ENCODE measurements at regions not wholly inside any gene's neighbourhood (a gene's known extent, or its start where the extent isn't known, plus 50 kb on each side); places are given as distances from the start of the nearest gene placed in this dataset.

DNA sequence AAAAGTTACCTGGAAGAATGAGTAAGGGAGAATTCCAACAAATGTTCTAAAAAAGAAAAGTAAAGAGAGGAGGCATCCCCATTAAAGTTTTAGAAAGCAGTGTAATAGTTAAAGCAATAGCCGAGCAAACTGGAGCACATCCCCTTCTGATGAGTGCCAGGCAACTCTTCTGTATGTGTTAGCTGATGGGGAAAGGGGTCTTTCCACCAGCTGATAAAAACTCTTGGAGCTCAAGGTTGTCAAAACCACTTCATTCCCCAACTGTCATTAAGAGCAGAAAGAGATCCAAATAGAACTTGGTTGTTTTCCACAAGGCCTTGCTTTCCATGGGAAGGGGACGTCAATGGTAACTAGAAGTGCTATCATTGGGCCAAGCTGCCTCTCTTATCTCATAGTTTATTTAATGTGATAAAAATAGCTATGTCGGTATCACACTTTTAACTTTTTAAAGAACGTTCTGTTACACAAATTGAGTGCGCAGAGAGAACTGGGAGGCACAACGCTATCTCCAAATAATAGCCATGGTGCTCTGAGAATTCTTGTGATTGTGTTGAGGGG lies 116.9 kb downstream of the POLR2M start:
- DNase-seq, result no peak

GRCh38 chr15:57824186-57824585 lies 117.7 kb downstream of the POLR2M start:
- no peak for DNase-seq

DNA sequence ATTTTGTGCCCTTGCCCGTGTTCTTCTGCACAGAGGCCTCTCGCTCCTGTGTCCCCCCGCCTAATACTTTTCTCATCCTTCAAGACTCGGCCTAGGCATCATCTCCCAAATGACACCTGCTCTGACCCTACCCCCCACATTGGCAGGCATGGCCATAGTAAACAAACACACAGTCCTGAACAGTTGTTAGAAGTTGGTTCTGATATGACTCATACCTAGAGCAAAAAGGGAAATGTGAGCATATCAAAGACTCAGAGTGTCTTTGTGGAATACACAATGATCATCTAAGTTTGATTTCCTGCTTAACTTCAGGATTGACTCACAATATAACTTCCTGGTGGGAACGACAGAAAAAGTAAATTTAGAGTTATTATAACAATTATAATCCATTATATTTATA lies 120.5 kb downstream of the POLR2M start:
- DNase-seq, result no peak

- DNase-seq, result no peak
These were observed 121.5 kb downstream of the POLR2M start for GRCh38 chr15:57827971-57828370.

DNA sequence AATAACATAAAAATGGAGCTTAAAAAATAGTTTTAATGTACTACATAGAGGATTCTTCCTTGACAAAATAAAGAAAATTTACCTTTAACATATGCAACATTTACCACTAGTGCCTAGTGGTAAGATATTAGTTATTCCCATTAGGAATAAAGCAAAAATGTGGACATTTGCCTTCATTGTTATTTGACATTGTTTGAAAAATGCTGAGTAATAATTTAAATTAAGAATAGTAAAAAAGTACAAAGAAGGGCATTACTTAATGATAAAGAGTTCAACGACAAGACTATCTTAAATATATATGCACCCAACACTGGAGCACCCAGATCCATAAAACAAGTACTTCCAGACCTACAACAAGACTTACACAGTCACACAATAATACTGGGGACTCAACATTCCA lies 125.7 kb downstream of the POLR2M start:
- DNase-seq, result no peak

DNA sequence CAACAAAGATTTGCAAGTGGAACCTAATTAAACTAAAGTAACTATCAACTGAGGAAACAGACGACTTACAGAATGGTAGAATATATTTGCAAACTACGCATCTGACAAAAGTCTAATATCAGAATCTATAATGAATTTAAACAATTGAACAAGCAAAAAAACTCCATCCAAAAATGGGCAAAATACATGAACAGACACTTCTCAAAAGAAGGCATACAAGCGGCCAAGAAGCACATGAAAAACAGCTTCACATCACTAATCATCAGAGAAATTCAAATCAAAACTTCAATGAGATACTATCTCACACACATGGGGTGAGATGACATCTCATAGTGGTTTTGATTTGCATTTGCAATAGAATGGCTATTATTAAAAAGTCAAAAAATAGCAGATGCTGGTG lies 128.6 kb downstream of the POLR2M start:
- no peak for DNase-seq

GRCh38 chr15:57849317-57849716 lies 142.8 kb downstream of the POLR2M start:
- no peak for DNase-seq

- DNase-seq, result no peak
These were observed 148.0 kb downstream of the POLR2M start for GRCh38 chr15:57854531-57854930.

GRCh38 chr15:57857871-57858270 lies 151.4 kb downstream of the POLR2M start:
- no peak for DNase-seq

- no peak for DNase-seq
These were observed 152.7 kb downstream of the POLR2M start for GRCh38 chr15:57859130-57859685.

DNA sequence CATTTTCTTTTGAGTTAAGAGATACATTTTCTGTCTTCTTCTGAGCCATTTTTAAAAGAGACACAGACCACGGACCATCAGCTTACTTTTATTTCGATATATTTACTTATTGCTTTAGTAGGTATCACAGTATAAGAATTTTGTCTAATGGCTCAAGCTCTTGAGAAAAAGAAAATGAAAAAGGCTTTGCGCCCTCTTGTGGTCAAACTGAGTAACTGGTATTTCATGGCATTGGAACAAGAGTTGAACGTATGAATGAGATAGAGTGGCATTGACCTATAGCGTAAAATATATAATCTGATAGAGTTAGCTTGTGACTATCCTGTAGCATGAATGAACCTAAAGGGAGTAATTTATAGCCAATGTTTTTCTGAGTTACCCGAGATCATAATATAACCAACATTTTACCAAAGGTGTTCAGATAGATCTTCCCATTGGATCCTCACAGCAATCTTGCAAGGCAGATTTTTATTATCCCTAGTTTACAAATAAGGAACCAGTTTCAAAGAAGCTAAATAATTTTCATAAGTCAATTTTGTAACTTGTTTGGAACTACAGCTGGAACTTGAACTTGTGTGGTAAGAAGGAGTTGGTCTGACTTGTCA lies 154.6 kb downstream of the POLR2M start:
- DNase-seq, result peak in 1 of 2 donors; percentile 50

GRCh38 chr15:57861815-57862586 lies 155.5 kb downstream of the POLR2M start:
- DNase-seq, result no peak

GRCh38 chr15:57862761-57863160 lies 156.2 kb downstream of the POLR2M start:
- DNase-seq, result no peak

DNA sequence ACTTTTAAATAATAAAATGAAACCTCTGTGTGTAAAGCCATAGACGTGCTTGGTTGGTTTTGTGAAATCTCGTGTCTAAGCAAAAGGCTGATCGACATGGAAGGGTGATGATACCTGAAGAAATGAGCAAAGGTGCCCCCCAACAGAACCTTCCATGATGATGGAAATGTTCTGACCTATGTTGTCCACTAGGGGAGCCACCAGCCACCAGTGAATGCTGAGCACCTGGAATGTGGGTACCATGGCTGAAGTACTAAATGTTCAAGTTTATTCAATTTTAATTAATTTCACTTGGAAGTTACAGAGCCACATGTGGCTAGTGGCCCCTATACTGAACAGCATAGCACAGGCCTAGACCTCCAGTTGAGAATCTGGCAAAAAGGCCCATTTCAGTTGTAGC lies 158.8 kb downstream of the POLR2M start:
- no peak for DNase-seq

GRCh38 chr15:57866149-57866736 lies 159.7 kb downstream of the POLR2M start:
- peak; percentile 18 to 29 for DNase-seq

DNA sequence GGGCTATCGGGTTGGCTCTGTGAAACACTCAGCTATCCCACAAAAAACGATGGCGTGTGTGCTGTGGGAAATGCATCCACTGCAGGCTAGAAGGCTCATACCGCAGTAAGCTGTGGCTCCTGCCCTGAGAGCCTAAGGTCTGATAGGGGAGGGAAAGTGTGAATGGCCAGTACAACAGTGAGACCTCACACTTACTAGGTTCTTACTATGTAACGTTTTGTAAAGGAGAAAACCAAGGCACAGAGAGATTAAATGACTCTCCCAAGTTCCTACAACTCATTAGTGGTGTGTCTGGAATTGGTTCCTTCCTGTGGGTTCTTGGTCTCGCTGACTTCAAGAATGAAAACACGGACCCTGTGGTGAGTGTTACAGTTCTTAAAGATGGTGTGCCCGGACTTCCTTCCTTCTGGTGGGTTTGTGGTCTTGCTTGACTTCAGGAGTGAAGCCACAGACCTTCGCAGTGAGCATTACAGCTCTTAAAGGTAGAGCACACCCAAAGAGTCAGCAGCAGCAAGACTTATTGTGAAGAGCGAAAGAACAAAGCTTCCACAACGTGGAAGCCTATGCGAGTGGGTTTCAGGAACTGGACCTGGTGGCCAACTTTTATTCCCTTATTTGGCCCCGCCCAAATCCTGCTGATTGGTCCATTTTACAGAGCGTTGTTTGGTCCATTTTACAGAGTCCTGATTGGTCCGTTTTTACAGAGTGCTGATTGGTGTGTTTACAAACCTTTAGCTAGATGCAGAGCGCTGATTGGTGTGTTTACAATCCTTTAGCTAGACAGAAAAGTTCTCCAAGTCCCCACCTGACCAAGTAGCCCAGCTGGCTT lies 161.7 kb downstream of the POLR2M start:
- DNase-seq, result peak in 1 of 2 donors; percentile 9

GRCh38 chr15:57870667-57871066 lies 164.2 kb downstream of the POLR2M start:
- DNase-seq, result no peak

GRCh38 chr15:57872281-57873030 lies 165.9 kb downstream of the POLR2M start:
- no peak for DNase-seq

- no peak for DNase-seq
These were observed 167.2 kb downstream of the POLR2M start for GRCh38 chr15:57873564-57874209.

GRCh38 chr15:57875347-57875746 lies 168.8 kb downstream of the POLR2M start:
- DNase-seq, result no peak

DNA sequence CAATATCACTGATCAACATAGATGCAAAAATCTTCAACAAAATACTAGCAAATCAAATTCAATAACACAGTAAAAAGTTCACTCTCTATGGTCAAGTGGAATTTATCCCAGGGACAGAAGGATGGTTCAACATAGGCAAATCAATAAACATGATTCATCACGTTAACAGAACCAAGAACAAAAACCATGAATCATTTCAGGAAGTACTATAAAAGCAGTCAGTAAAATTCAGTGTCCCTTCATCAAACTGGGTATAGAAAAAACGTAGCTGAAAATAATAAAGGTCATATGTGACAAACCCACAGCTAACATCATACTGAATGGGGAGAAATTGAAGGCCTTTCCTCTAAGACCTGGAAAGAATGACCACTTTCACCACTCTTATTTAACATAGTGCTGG lies 172.1 kb downstream of the POLR2M start:
- DNase-seq, result no peak
